Liver (tissue), 7 donors: ENCODE measurements at regions not wholly inside any gene's neighbourhood (a gene's known extent, or its start where the extent isn't known, plus 50 kb on each side); places are given as distances from the start of the nearest gene placed in this dataset.

ENCODE experiments used
- DNase-seq: peaks from one replicate; pipeline ENCODE4 v3.0.0-alpha.2; 2017; ENCODE audit warnings: low spot score
- H3K27ac ChIP-seq, 2 donors: one replicate each; pipeline ENCODE4 v1.7.0; 2013; ENCODE audit warnings: inconsistent platforms in 2 of 2, low read length in 2 of 2, control low read depth in 1 of 2, low read depth in 1 of 2, mild to moderate bottlenecking in 1 of 2
- H3K27me3 ChIP-seq, 4 donors: one replicate each; pipeline versions ENCODE4 v1.6.1 to v1.7.0; 2013; ENCODE audit warnings: low read length in 3 of 4, inconsistent platforms in 1 of 4, mild to moderate bottlenecking in 1 of 4, moderate library complexity in 1 of 4; ENCODE audit not compliant: control insufficient read depth in 4 of 4, insufficient read depth in 4 of 4
- H3K36me3 ChIP-seq, 4 donors: one replicate each; pipeline versions ENCODE4 v1.6.1 to v1.7.0; 2013; ENCODE audit warnings: low read length in 3 of 4, mild to moderate bottlenecking in 3 of 4, low read depth in 1 of 4, moderate library complexity in 1 of 4; ENCODE audit not compliant: control insufficient read depth in 4 of 4, insufficient read depth in 3 of 4
- H3K4me1 ChIP-seq, 4 donors: one replicate each; pipeline versions ENCODE4 v1.6.1 to v1.7.0; 2013; ENCODE audit warnings: low read length in 3 of 4, mild to moderate bottlenecking in 3 of 4, moderate library complexity in 1 of 4; ENCODE audit not compliant: control insufficient read depth in 4 of 4, insufficient read depth in 4 of 4
- H3K4me3 ChIP-seq, 3 donors: one replicate each; pipeline versions ENCODE4 v1.6.1 to v1.7.0; 2013; ENCODE audit warnings: low read length in 3 of 3, control low read depth in 1 of 3, low read depth in 1 of 3, mild to moderate bottlenecking in 1 of 3
- H3K9ac ChIP-seq, 2 donors: one replicate each; pipeline ENCODE4 v1.7.0; 2013; ENCODE audit warnings: low read length in 2 of 2, mild to moderate bottlenecking in 2 of 2, moderate library complexity in 2 of 2, control low read depth in 1 of 2, low read depth in 1 of 2
- H3K9me3 ChIP-seq, 4 donors: one replicate each; pipeline versions ENCODE4 v1.6.1 to v1.7.0; 2013; ENCODE audit warnings: low read length in 3 of 4; ENCODE audit not compliant: control insufficient read depth in 4 of 4
- ATF3 ChIP-seq: IDR thresholded peaks from 2 replicates; pipeline ENCODE4 v1.6.1; 2016; ENCODE audit warnings: antibody characterized with exemption
- EGR1 ChIP-seq, 2 donors: IDR thresholded peaks; 2 replicates each; pipeline ENCODE4 v1.6.1; 2016 to 2018; ENCODE audit warnings: antibody characterized with exemption in 2 of 2, low read depth in 2 of 2
- FOXA2 ChIP-seq: IDR thresholded peaks from 2 replicates; pipeline ENCODE4 v1.6.1; 2016; ENCODE audit warnings: antibody characterized with exemption
- HNF4G ChIP-seq: IDR thresholded peaks from 2 replicates; pipeline ENCODE4 v1.6.1; 2016; ENCODE audit warnings: antibody characterized with exemption
- JUND ChIP-seq, 2 donors: IDR thresholded peaks; 2 replicates each; pipeline ENCODE4 v1.6.1; 2016; ENCODE audit warnings: antibody characterized with exemption in 2 of 2
- MAX ChIP-seq: IDR thresholded peaks from 2 replicates; pipeline ENCODE4 v1.6.1; 2016; ENCODE audit warnings: antibody characterized with exemption
- NR2F2 ChIP-seq: IDR thresholded peaks from 2 replicates; pipeline ENCODE4 v1.6.1; 2016; ENCODE audit warnings: antibody characterized with exemption
- RAD21 ChIP-seq, 2 donors: IDR thresholded peaks; 2 replicates each; pipeline ENCODE4 v1.6.1; 2016; ENCODE audit warnings: antibody characterized with exemption in 2 of 2, mild to moderate bottlenecking in 2 of 2
- REST ChIP-seq: IDR thresholded peaks from 2 replicates; pipeline ENCODE4 v1.6.1; 2016; ENCODE audit warnings: antibody characterized with exemption, mild to moderate bottlenecking
- RXRA ChIP-seq, 2 donors: IDR thresholded peaks; 2 replicates each; pipeline ENCODE4 v1.6.1; 2017 to 2018; ENCODE audit warnings: antibody characterized with exemption in 2 of 2, mild to moderate bottlenecking in 1 of 2
- SP1 ChIP-seq: IDR thresholded peaks from 2 replicates; pipeline ENCODE4 v1.6.1; 2018; ENCODE audit warnings: antibody characterized with exemption, mild to moderate bottlenecking
- YY1 ChIP-seq: IDR thresholded peaks from 2 replicates; pipeline ENCODE4 v1.6.1; 2016; ENCODE audit warnings: antibody characterized with exemption, mild to moderate bottlenecking
- ZBTB33 ChIP-seq: IDR thresholded peaks from 2 replicates; pipeline ENCODE4 v1.6.1; 2016; ENCODE audit warnings: antibody characterized with exemption
- WGBS: extraction: QIAGEN DNeasy Blood & Tissue Kit; methylation state at CpG from one replicate; pipeline ENCODE4 v1.1.7; 2013; 5-methylcytosine and 5-hydroxymethylcytosine counted together
- donor health status: healthy.
- donor health status: healthy.
- donor health status: healthy.
- donor health status: healthy.

GRCh38 chr4:65831828-65832227, 161.5 kb upstream of the EPHA5 start:
- TF ChIP-seq HNF4G, result no peak
- TF ChIP-seq MAX, result no peak
- no peak for TF ChIP-seq ATF3
- TF ChIP-seq RXRA (IDR thresholded peaks at IDR 0.05), result no peak
- TF ChIP-seq NR2F2, result no peak
- no peak for TF ChIP-seq SP1
- H3K9me3 ChIP-seq, result no peaks in the 10 kb centered on the region
- no peaks in the 10 kb centered on the region for H3K36me3 ChIP-seq
- H3K4me3 ChIP-seq, result no peak overlapping the region
- H3K4me1 ChIP-seq, result no peaks in the 10 kb centered on the region
- no peak overlapping the region for H3K9ac ChIP-seq
- 51% methylated on average over 6 of the region's 6 CpGs for WGBS
- no peaks in the 10 kb centered on the region for H3K27me3 ChIP-seq
- H3K27ac ChIP-seq, result no peak overlapping the region
- DNase-seq, result no peak

- Histone ChIP-seq H3K9me3 (no peaks in the 10 kb centered on the region), H3K36me3 (no peaks in the 10 kb centered on the region), H3K4me3 (no peak overlapping the region), H3K27me3 (peaks cover 0 to 2% (median 0%) of the 10 kb centered on the region in 4 donors), H3K27ac (no peak overlapping the region), H3K9ac (no peak overlapping the region), H3K4me1 (no peaks in the 10 kb centered on the region)
- no peak for DNase-seq
- WGBS, result 59% methylated on average over 2 of the region's 2 CpGs
- TF ChIP-seq ATF3 (no peak), YY1 (no peak), SP1 (no peak), ZBTB33 (no peak)
These were observed 154.9 kb upstream of the EPHA5 start for GRCh38 chr4:65825116-65825753.

- Histone ChIP-seq H3K9ac (no peak overlapping the region), H3K27me3 (no peaks in the 10 kb centered on the region), H3K36me3 (no peaks in the 10 kb centered on the region), H3K4me1 (no peaks in the 10 kb centered on the region), H3K27ac (no peak overlapping the region), H3K9me3 (peaks cover 0 to 10% (median 3%) of the 10 kb centered on the region in 4 donors), H3K4me3 (no peak overlapping the region)
- TF ChIP-seq FOXA2, result no peak
- TF ChIP-seq EGR1 (IDR thresholded peaks at IDR 0.05; ENCODE audit: low read depth in 2 of 2), result no peak
- TF ChIP-seq REST, result no peak
- TF ChIP-seq JUND (IDR thresholded peaks at IDR 0.05), result no peak
- no peak for TF ChIP-seq RAD21 (IDR thresholded peaks at IDR 0.05)
- no peak for DNase-seq
- WGBS, result 82% methylated on average over 1 of the region's 1 CpG
These were observed 148.9 kb upstream of the EPHA5 start for GRCh38 chr4:65819192-65819591.
